WTC11 (cell line): ENCODE measurements at regions not wholly inside any gene's neighbourhood (a gene's known extent, or its start where the extent isn't known, plus 50 kb on each side); places are given as distances from the start of the nearest gene placed in this dataset.

Experiments used
- ATAC-seq: fragments of 200-7000 bp; cut with Tn5 transposase; 2 replicates; pipeline ENCODE4 v1.10.0; 2021; ENCODE audit warnings: mild to moderate bottlenecking, moderate library complexity
- CTCF ChIA-PET: fragments of 300-600 bp; sonication (Branson Sonifier 250); formaldehyde crosslinking; loops from one replicate; lab custom pipeline; 2021; ENCODE audit warnings: antibody characterized with exemption; lab: Charles Lee
- POLR2A ChIA-PET: fragments of 350-600 bp; sonication (Branson Sonifier 250); formaldehyde crosslinking; loops from one replicate; lab custom pipeline; 2021; ENCODE audit warnings: antibody characterized with exemption; lab: Charles Lee
- DNase-seq: peaks from one replicate; pipeline ENCODE4 v3.0.0; 2021; ENCODE audit warnings: low spot score
- H3K27ac Mint-ChIP-seq: 2 replicates; pipeline ENCODE4 v1.8.0; 2021; ENCODE audit warnings: mixed read lengths
- H3K27me3 Mint-ChIP-seq: 2 replicates; pipeline ENCODE4 v1.8.0; 2021; ENCODE audit warnings: low read depth, mild to moderate bottlenecking, moderate library complexity, mixed read lengths
- H3K36me3 Mint-ChIP-seq: 2 replicates; pipeline ENCODE4 v1.8.0; 2021; ENCODE audit warnings: mixed read lengths
- H3K4me1 Mint-ChIP-seq: 2 replicates; pipeline ENCODE4 v1.8.0; 2022; ENCODE audit warnings: mixed read lengths
- H3K4me3 Mint-ChIP-seq: 2 replicates; pipeline ENCODE4 v1.8.0; 2021; ENCODE audit warnings: mild to moderate bottlenecking, moderate library complexity, mixed read lengths
- H3K9me3 Mint-ChIP-seq: 2 replicates; pipeline ENCODE4 v1.8.0; 2021; ENCODE audit warnings: mixed read lengths
- ATF3 ChIP-seq: sonication (generic); formaldehyde crosslinking; conservative IDR thresholded peaks from 2 replicates; pipeline ENCODE4 v1.8.1; 2022; ENCODE audit warnings: mild to moderate bottlenecking, missing genetic modification reagents
- E2F4 ChIP-seq: sonication (generic); formaldehyde crosslinking; IDR thresholded peaks from 2 replicates; pipeline ENCODE4 v1.8.1; 2022; ENCODE audit warnings: low read depth, mild to moderate bottlenecking, moderate library complexity, missing genetic modification reagents, borderline replicate concordance
- E2F5 ChIP-seq: sonication (generic); formaldehyde crosslinking; IDR thresholded peaks from 2 replicates; pipeline ENCODE4 v1.8.1; 2022; ENCODE audit warnings: mild to moderate bottlenecking, moderate library complexity, missing genetic modification reagents
- ELF4 ChIP-seq: sonication (generic); formaldehyde crosslinking; IDR thresholded peaks from 2 replicates; pipeline ENCODE4 v1.8.1; 2022; ENCODE audit warnings: low read depth, mild to moderate bottlenecking, moderate library complexity, missing genetic modification reagents
- EMX1 ChIP-seq: fragments of 250-450 bp; sonication (Bioruptor Pico); IDR thresholded peaks from 2 replicates; pipeline ENCODE4 v1.8.0; 2021; ENCODE audit warnings: mild to moderate bottlenecking
- FOXK1 ChIP-seq: sonication (generic); formaldehyde crosslinking; IDR thresholded peaks from 2 replicates; pipeline ENCODE4 v1.8.0; 2022; ENCODE audit warnings: mild to moderate bottlenecking, moderate library complexity, missing genetic modification reagents
- GABPB1 ChIP-seq: sonication (generic); formaldehyde crosslinking; IDR thresholded peaks from 2 replicates; pipeline ENCODE4 v1.8.1; 2023; ENCODE audit warnings: mild to moderate bottlenecking, missing genetic modification reagents
- GTF2I ChIP-seq: fragments of 250-450 bp; sonication (Bioruptor Pico); conservative IDR thresholded peaks from 2 replicates; pipeline ENCODE4 v1.4.0; 2021; ENCODE audit warnings: mild to moderate bottlenecking
- MAX ChIP-seq: sonication (generic); formaldehyde crosslinking; IDR thresholded peaks from 2 replicates; pipeline ENCODE4 v1.8.0; 2022; ENCODE audit warnings: mild to moderate bottlenecking, missing genetic modification reagents
- MXD4 ChIP-seq: fragments of 250-450 bp; sonication (Bioruptor Pico); IDR thresholded peaks from 2 replicates; pipeline ENCODE4 v1.8.0; 2021; ENCODE audit warnings: mild to moderate bottlenecking, moderate library complexity, borderline replicate concordance
- SMAD4 ChIP-seq: sonication (generic); formaldehyde crosslinking; IDR thresholded peaks from 2 replicates; pipeline ENCODE4 v1.8.0; 2022; ENCODE audit warnings: mild to moderate bottlenecking, missing genetic modification reagents
- ZNF121 ChIP-seq: sonication (generic); formaldehyde crosslinking; IDR thresholded peaks from 2 replicates; pipeline ENCODE4 v1.8.0; 2023; ENCODE audit warnings: missing genetic modification reagents
- ZNF232 ChIP-seq: sonication (generic); formaldehyde crosslinking; IDR thresholded peaks from 2 replicates; pipeline ENCODE4 v1.8.0; 2022; ENCODE audit warnings: mild to moderate bottlenecking, missing genetic modification reagents
- ZNF281 ChIP-seq: sonication (generic); formaldehyde crosslinking; IDR thresholded peaks from 2 replicates; pipeline ENCODE4 v1.8.0; 2023; ENCODE audit warnings: mild to moderate bottlenecking, missing genetic modification reagents
- ZNF423 ChIP-seq: fragments of 250-450 bp; sonication (Bioruptor Pico); IDR thresholded peaks from 2 replicates; pipeline ENCODE4 v2.1.2; 2022; ENCODE audit warnings: mild to moderate bottlenecking, moderate library complexity
- ZNF512 ChIP-seq: sonication (generic); formaldehyde crosslinking; IDR thresholded peaks from 2 replicates; pipeline ENCODE4 v1.8.1; 2022; ENCODE audit warnings: missing genetic modification reagents, borderline replicate concordance

GRCh38 chr2:39491653-39492052 lies 54.6 kb upstream of the MAP4K3 start (continued):
- TF ChIP-seq ZNF281 (CRISPR knock-in tag) (no peak), ZNF423 (CRISPR knock-in tag) (no peak), SMAD4 (CRISPR knock-in tag) (no peak), ZNF512 (CRISPR knock-in tag) (no peak)

- no peak for DNase-seq
- Mint-ChIP-seq H3K4me3 (no peak overlapping the region), H3K9me3 (no peaks in the 10 kb centered on the region; the same call in 1 of the 2 replicates), H3K27me3 (no peaks in the 10 kb centered on the region), H3K36me3 (peaks cover 5% of the 10 kb centered on the region; the same call in 1 of the 2 replicates), H3K4me1 (peaks cover 28% of the 10 kb centered on the region), H3K27ac (no peak overlapping the region)
- no peak for TF ChIP-seq E2F4 (CRISPR knock-in tag)
- peak; percentile 81 for TF ChIP-seq GABPB1 (CRISPR knock-in tag)
- CTCF ChIA-PET = interaction anchor here (1.2 kb wide), 1 partner anchor 102 kb away, joined by 3 read pairs; no protein-coding TSS in a partner anchor
- POLR2A ChIA-PET = no interaction called here
- no peak for ATAC-seq
These were observed 55.1 kb upstream of the MAP4K3 start for GRCh38 chr2:39492095-39492590.

GRCh38 chr2:39492716-39493115 lies 55.6 kb upstream of the MAP4K3 start:
- no peak overlapping the region for H3K4me3 Mint-ChIP-seq
- ChIA-PET POLR2A (no interaction called here), CTCF (no interaction called here)
- peaks cover 2% of the 10 kb centered on the region; the same call in 1 of the 2 replicates for H3K9me3 Mint-ChIP-seq
- DNase-seq (no peak), ATAC-seq (no peak)
- H3K4me1 Mint-ChIP-seq = peaks cover 23% of the 10 kb centered on the region
- TF ChIP-seq FOXK1 (no peak), E2F5 (CRISPR knock-in tag) (no peak)
- no peak overlapping the region for H3K27ac Mint-ChIP-seq
- H3K27me3 Mint-ChIP-seq = no peaks in the 10 kb centered on the region
- peaks cover 9% of the 10 kb centered on the region; the same call in 1 of the 2 replicates for H3K36me3 Mint-ChIP-seq

GRCh38 chr2:39494784-39495251 lies 57.7 kb upstream of the MAP4K3 start:
- Mint-ChIP-seq H3K36me3 (peaks cover 12% of the 10 kb centered on the region; the same call in 1 of the 2 replicates), H3K27ac (peak overlapping the region; percentile 57; the same call in 1 of the 2 replicates), H3K9me3 (peaks cover 10% of the 10 kb centered on the region; the same call in 1 of the 2 replicates), H3K27me3 (no peaks in the 10 kb centered on the region), H3K4me3 (no peak overlapping the region), H3K4me1 (peaks cover 29% of the 10 kb centered on the region)
- ChIA-PET POLR2A (interaction anchor here (0.7 kb wide), 1 partner anchor 130 kb away, joined by 3 read pairs; no protein-coding TSS in a partner anchor), CTCF (interaction anchor here (0.7 kb wide), 1 partner anchor 9 kb away, joined by 3 read pairs; no protein-coding TSS in a partner anchor)
- TF ChIP-seq ATF3 (no peak), ZNF232 (CRISPR knock-in tag) (no peak), GTF2I (CRISPR knock-in tag) (no peak), MAX (CRISPR knock-in tag) (no peak), EMX1 (no peak), ELF4 (CRISPR knock-in tag) (no peak), ZNF121 (CRISPR knock-in tag) (no peak), MXD4 (no peak)
- ATAC-seq = peak; percentile 50
- DNase-seq = peak; percentile 29
